Head of caudate nucleus (tissue), 42 donors: ENCODE measurements at regions not wholly inside any gene's neighbourhood (a gene's known extent, or its start where the extent isn't known, plus 50 kb on each side); places are given as distances from the start of the nearest gene placed in this dataset.

Source experiments
- DNase-seq, 42 donors: peaks; one replicate each; pipeline versions ENCODE4 v3.0.0 to v3.0.0-alpha.2; 2020 to 2021; ENCODE audit warnings: mixed read lengths in 7 of 42
- intact Hi-C: fragments of 100-400 bp; cut with DNase I; formaldehyde crosslinking; loops from one replicate; pipeline ENCODE4 v1.15.0; 2022

- DNase-seq = peak in 8 of 42 donors; percentile 17 to 48 (median 28)
- intact Hi-C loops = no loop called here
These were observed 167.4 kb downstream of the CDC5L start for GRCh38 chr6:44554861-44555260.

- intact Hi-C loops = no loop called here
- DNase-seq = no peak
These were observed 168.5 kb downstream of the CDC5L start for GRCh38 chr6:44556046-44556445.

- intact Hi-C loops = no loop called here
- DNase-seq = no peak
These were observed 170.7 kb downstream of the CDC5L start for GRCh38 chr6:44558024-44558831.

GRCh38 chr6:44558832-44559251, 171.3 kb downstream of the CDC5L start:
- DNase-seq = no peak
- intact Hi-C loops = no loop called here

- intact Hi-C loops = no loop called here
- no peak for DNase-seq
These were observed 172.2 kb downstream of the CDC5L start for GRCh38 chr6:44559486-44560270.

- intact Hi-C loops = no loop called here
- no peak for DNase-seq
These were observed 173.1 kb downstream of the CDC5L start for GRCh38 chr6:44560458-44561059.

GRCh38 chr6:44561060-44561623, 173.6 kb downstream of the CDC5L start:
- no peak for DNase-seq
- intact Hi-C loops = no loop called here

GRCh38 chr6:44561832-44562665, 174.5 kb downstream of the CDC5L start:
- intact Hi-C loops = no loop called here
- DNase-seq = peak in 1 of 42 donors; percentile 30

GRCh38 chr6:44563397-44563796, 175.9 kb downstream of the CDC5L start:
- intact Hi-C loops = no loop called here
- DNase-seq = peak in 1 of 42 donors; percentile 17

GRCh38 chr6:44564906-44565524, 177.5 kb downstream of the CDC5L start:
- intact Hi-C loops = no loop called here

GRCh38 chr6:44567406-44567805, 179.9 kb downstream of the CDC5L start:
- DNase-seq = peak in 2 of 42 donors; percentile 26 to 37
- intact Hi-C loops = no loop called here

More at GRCh38 chr6:44564906-44565524, 177.5 kb downstream of the CDC5L start:
- DNase-seq = peak in 1 of 42 donors; percentile 9

GRCh38 chr6:44569131-44569530, 181.6 kb downstream of the CDC5L start:
- intact Hi-C loops = no loop called here
- DNase-seq = peak in 1 of 42 donors; percentile 3

- intact Hi-C loops = no loop called here
- peak in 29 of 42 donors; percentile 9 to 76 (median 32) for DNase-seq
These were observed 182.5 kb downstream of the CDC5L start for GRCh38 chr6:44569931-44570385.

GRCh38 chr6:44571510-44571909, 184.0 kb downstream of the CDC5L start:
- intact Hi-C loops = no loop called here
- DNase-seq = peak in 1 of 42 donors; percentile 35

- intact Hi-C loops = no loop called here
These were observed 184.8 kb downstream of the CDC5L start for GRCh38 chr6:44572346-44572745.

GRCh38 chr6:44575644-44576043, 188.1 kb downstream of the CDC5L start:
- no peak for DNase-seq
- intact Hi-C loops = no loop called here

More at GRCh38 chr6:44572346-44572745, 184.8 kb downstream of the CDC5L start:
- DNase-seq = no peak

GRCh38 chr6:44576132-44576631, 188.7 kb downstream of the CDC5L start:
- intact Hi-C loops = no loop called here
- DNase-seq = peak in 1 of 42 donors; percentile 17

GRCh38 chr6:44580901-44581300, 193.4 kb downstream of the CDC5L start:
- DNase-seq = peak in 1 of 42 donors; percentile 21
- intact Hi-C loops = no loop called here
